ENCODE measurements at regions not wholly inside any gene's neighbourhood (a gene's known extent, or its start where the extent isn't known, plus 50 kb on each side); places are given as distances from the start of the nearest gene placed in this dataset.

- no peak for DNase-seq
Measured at GRCh38 chr20:11376420-11376819, 541.3 kb upstream of the BTBD3 start.

GRCh38 chr20:11376998-11377397 lies 540.7 kb upstream of the BTBD3 start:
- no peak for DNase-seq

GRCh38 chr20:11377761-11378160 lies 539.9 kb upstream of the BTBD3 start:
- no peak for DNase-seq

GRCh38 chr20:11378252-11378651 lies 539.4 kb upstream of the BTBD3 start:
- no peak for DNase-seq

GRCh38 chr20:11379257-11380011 lies 538.3 kb upstream of the BTBD3 start:
- DNase-seq = no peak

GRCh38 chr20:11380283-11380682 lies 537.4 kb upstream of the BTBD3 start:
- no peak for DNase-seq

GRCh38 chr20:11387189-11387754 lies 530.4 kb upstream of the BTBD3 start:
- DNase-seq = no peak

- no peak for DNase-seq
Measured at GRCh38 chr20:11389186-11389585, 528.5 kb upstream of the BTBD3 start.

GRCh38 chr20:11391591-11391990 lies 526.1 kb upstream of the BTBD3 start:
- DNase-seq = no peak

GRCh38 chr20:11394145-11394833 lies 523.4 kb upstream of the BTBD3 start:
- DNase-seq = no peak

- DNase-seq = no peak
Measured at GRCh38 chr20:11395581-11395980, 522.1 kb upstream of the BTBD3 start.

- DNase-seq = no peak
Measured at GRCh38 chr20:11401988-11402387, 515.7 kb upstream of the BTBD3 start.

- DNase-seq = no peak
Measured at GRCh38 chr20:11403711-11404110, 514.0 kb upstream of the BTBD3 start.

GRCh38 chr20:11406877-11407276 lies 510.8 kb upstream of the BTBD3 start:
- DNase-seq = no peak

GRCh38 chr20:11409561-11409960 lies 508.1 kb upstream of the BTBD3 start:
- DNase-seq = no peak

GRCh38 chr20:11411765-11412164 lies 505.9 kb upstream of the BTBD3 start:
- DNase-seq = no peak

GRCh38 chr20:11426948-11427347 lies 490.7 kb upstream of the BTBD3 start:
- no peak for DNase-seq

GRCh38 chr20:11429168-11429567 lies 488.5 kb upstream of the BTBD3 start:
- DNase-seq = no peak

- no peak for DNase-seq
Measured at GRCh38 chr20:11429889-11430519, 487.7 kb upstream of the BTBD3 start.

- no peak for DNase-seq
Measured at GRCh38 chr20:11430652-11431051, 487.0 kb upstream of the BTBD3 start.

GRCh38 chr20:11431621-11432020 lies 486.1 kb upstream of the BTBD3 start:
- DNase-seq = no peak

GRCh38 chr20:11432407-11432806 lies 485.3 kb upstream of the BTBD3 start:
- no peak for DNase-seq

- no peak for DNase-seq
Measured at GRCh38 chr20:11436113-11436905, 481.4 kb upstream of the BTBD3 start.

Measured in DMS79 (cell line).